Neutrophil (primary cell): ENCODE measurements at regions not wholly inside any gene's neighbourhood (a gene's known extent, or its start where the extent isn't known, plus 50 kb on each side); places are given as distances from the start of the nearest gene placed in this dataset.

Experiments used
- H3K27ac ChIP-seq: fragments of 200-600 bp; sonication (generic); 2 replicates; pipeline ENCODE4 v1.5.1; 2016; ENCODE audit warnings: mild to moderate bottlenecking, moderate library complexity
- H3K27me3 ChIP-seq: fragments of 200-600 bp; sonication (generic); 2 replicates; pipeline ENCODE4 v1.6.0; 2016; ENCODE audit warnings: mild to moderate bottlenecking
- H3K36me3 ChIP-seq: fragments of 200-600 bp; sonication (generic); 2 replicates; pipeline ENCODE4 v1.5.1; 2017
- H3K4me1 ChIP-seq, 2 experiments: fragments of 200-600 bp in 1 of 2; sonication (generic) in 1 of 2; 1 replicate in 1 of 2; 2 replicates in 1 of 2; pipeline versions ENCODE4 v1.5.1 to v1.6.1; 2013 to 2016; ENCODE audit warnings: low read depth in 1 of 2, low read length in 1 of 2, mild to moderate bottlenecking in 1 of 2, moderate library complexity in 1 of 2; ENCODE audit not compliant: control insufficient read depth in 1 of 2, insufficient read depth in 1 of 2
- H3K4me3 ChIP-seq, 2 experiments: fragments of 200-600 bp in 1 of 2; sonication (generic) in 1 of 2; 1 replicate in 1 of 2; 2 replicates in 1 of 2; pipeline ENCODE4 v1.5.1; 2013 to 2016; ENCODE audit warnings: low read depth in 1 of 2, low read length in 1 of 2, mild to moderate bottlenecking in 1 of 2, moderate library complexity in 1 of 2
- H3K9me3 ChIP-seq: fragments of 200-600 bp; sonication (generic); 2 replicates; pipeline ENCODE4 v1.5.1; 2016
- CTCF ChIP-seq: fragments of 200-600 bp; sonication (generic); IDR thresholded peaks from 2 replicates; pipeline ENCODE4 v1.5.1; 2016; ENCODE audit warnings: antibody characterized with exemption

- no peaks in the 10 kb centered on the region for H3K36me3 ChIP-seq
- H3K4me3 ChIP-seq: no peak overlapping the region
- no peak overlapping the region for H3K27ac ChIP-seq
- no peaks in the 10 kb centered on the region for H3K9me3 ChIP-seq
- no peaks in the 10 kb centered on the region for H3K27me3 ChIP-seq
- no peak for TF ChIP-seq CTCF
- H3K4me1 ChIP-seq: no peaks in the 10 kb centered on the region
Measured at GRCh38 chr2:6337472-6337820, 528.3 kb downstream of the CMPK2 start.

GRCh38 chr2:6341588-6342129, 524.0 kb downstream of the CMPK2 start:
- H3K9me3 ChIP-seq: no peaks in the 10 kb centered on the region
- no peak overlapping the region for H3K4me3 ChIP-seq
- no peaks in the 10 kb centered on the region for H3K36me3 ChIP-seq
- H3K27ac ChIP-seq: no peak overlapping the region
- H3K27me3 ChIP-seq: no peaks in the 10 kb centered on the region
- H3K4me1 ChIP-seq: no peaks in the 10 kb centered on the region
- TF ChIP-seq CTCF: no peak

- no peak for TF ChIP-seq CTCF
- Histone ChIP-seq H3K27ac (no peak overlapping the region), H3K4me3 (no peak overlapping the region), H3K4me1 (no peaks in the 10 kb centered on the region), H3K36me3 (no peaks in the 10 kb centered on the region), H3K9me3 (no peaks in the 10 kb centered on the region), H3K27me3 (no peaks in the 10 kb centered on the region)
Measured at GRCh38 chr2:6342273-6342920, 523.3 kb downstream of the CMPK2 start.

GRCh38 chr2:6343076-6343475, 522.6 kb downstream of the CMPK2 start:
- Histone ChIP-seq H3K4me1 (no peaks in the 10 kb centered on the region), H3K27me3 (no peaks in the 10 kb centered on the region), H3K27ac (no peak overlapping the region), H3K4me3 (no peak overlapping the region), H3K9me3 (no peaks in the 10 kb centered on the region), H3K36me3 (no peaks in the 10 kb centered on the region)
- TF ChIP-seq CTCF: no peak

GRCh38 chr2:6352247-6352646, 513.5 kb downstream of the CMPK2 start:
- H3K27ac ChIP-seq: no peak overlapping the region
- H3K36me3 ChIP-seq: no peaks in the 10 kb centered on the region
- no peaks in the 10 kb centered on the region for H3K9me3 ChIP-seq
- H3K27me3 ChIP-seq: no peaks in the 10 kb centered on the region
- TF ChIP-seq CTCF: no peak
- H3K4me1 ChIP-seq: no peaks in the 10 kb centered on the region
- no peak overlapping the region for H3K4me3 ChIP-seq
